H9 (cell line): ENCODE measurements at regions not wholly inside any gene's neighbourhood (a gene's known extent, or its start where the extent isn't known, plus 50 kb on each side); places are given as distances from the start of the nearest gene placed in this dataset.
"Not testable (repeated sequence)": the region's sequence is repeated elsewhere in the genome, so short reads cannot be mapped to it uniquely, and the experiment has no call there.

Experiments
- DNase-seq: peaks from one replicate; pipeline ENCODE4 v3.0.0-alpha.2; 2017
- H2AFZ ChIP-seq: one replicate; pipeline ENCODE4 v1.6.1; 2013; ENCODE audit warnings: mild to moderate bottlenecking, low read length, control low read depth, moderate library complexity
- H2AK5ac ChIP-seq: 2 replicates; pipeline ENCODE4 v1.6.1; 2013; ENCODE audit warnings: low read length, control low read depth, mixed read lengths; ENCODE audit not compliant: insufficient read length
- H2BK120ac ChIP-seq: one replicate; pipeline ENCODE4 v1.6.1; 2013; ENCODE audit warnings: low read depth, mild to moderate bottlenecking, low read length, control low read depth, inconsistent platforms; ENCODE audit not compliant: poor library complexity, severe bottlenecking
- H2BK12ac ChIP-seq: 2 replicates; pipeline ENCODE4 v1.6.1; 2013; ENCODE audit warnings: low read length, control low read depth, mixed read lengths, low read depth; ENCODE audit not compliant: insufficient read length
- H2BK15ac ChIP-seq: 2 replicates; pipeline ENCODE4 v1.6.1; 2013; ENCODE audit warnings: low read depth, low read length, control low read depth
- H2BK20ac ChIP-seq: one replicate; pipeline ENCODE4 v1.6.1; 2013; ENCODE audit warnings: low read depth, mild to moderate bottlenecking, low read length, control low read depth, inconsistent platforms; ENCODE audit not compliant: poor library complexity, severe bottlenecking
- H2BK5ac ChIP-seq: 2 replicates; pipeline ENCODE4 v1.6.1; 2013; ENCODE audit warnings: low read length, control low read depth, mixed read lengths; ENCODE audit not compliant: insufficient read length
- H3K14ac ChIP-seq: 2 replicates; pipeline ENCODE4 v1.6.1; 2013; ENCODE audit warnings: low read length, control low read depth; ENCODE audit not compliant: insufficient read depth
- H3K18ac ChIP-seq: 2 replicates; pipeline ENCODE4 v1.6.1; 2013; ENCODE audit warnings: low read depth, mild to moderate bottlenecking, mixed read lengths, low read length, control low read depth; ENCODE audit not compliant: insufficient read length
- H3K23ac ChIP-seq: 2 replicates; pipeline ENCODE4 v1.6.1; 2013; ENCODE audit warnings: low read length, control low read depth, mixed read lengths, low read depth; ENCODE audit not compliant: insufficient read length
- H3K23me2 ChIP-seq: 2 replicates; pipeline ENCODE4 v1.6.1; 2013; ENCODE audit warnings: low read depth, mild to moderate bottlenecking, mixed read lengths, low read length, control low read depth; ENCODE audit not compliant: insufficient read length, poor library complexity, severe bottlenecking
- H3K27ac ChIP-seq: 2 replicates; pipeline ENCODE4 v1.5.1; 2013; ENCODE audit warnings: low read length, control low read depth, mixed read lengths, low read depth; ENCODE audit not compliant: insufficient read length
- H3K27me3 ChIP-seq: 2 replicates; pipeline ENCODE4 v1.6.1; 2013; ENCODE audit warnings: low read length, control low read depth, inconsistent platforms; ENCODE audit not compliant: insufficient read depth
- H3K4ac ChIP-seq: 2 replicates; pipeline ENCODE4 v1.6.1; 2013; ENCODE audit warnings: low read depth, mild to moderate bottlenecking, control low read depth, inconsistent platforms, low read length, moderate library complexity
- H3K4me1 ChIP-seq: 2 replicates; pipeline ENCODE4 v1.6.1; 2013; ENCODE audit warnings: low read length, control low read depth, inconsistent platforms; ENCODE audit not compliant: insufficient read depth
- H3K4me2 ChIP-seq: 2 replicates; pipeline ENCODE4 v1.6.1; 2013; ENCODE audit warnings: low read length, control low read depth, mixed read lengths; ENCODE audit not compliant: insufficient read length, insufficient read depth
- H3K56ac ChIP-seq: 2 replicates; pipeline ENCODE4 v1.6.1; 2013; ENCODE audit warnings: low read depth, mild to moderate bottlenecking, mixed read lengths, low read length, control low read depth; ENCODE audit not compliant: insufficient read length
- H3K79me1 ChIP-seq: 2 replicates; pipeline ENCODE4 v1.6.1; 2013; ENCODE audit warnings: low read depth, mild to moderate bottlenecking, moderate library complexity, low read length, control low read depth, inconsistent platforms; ENCODE audit not compliant: insufficient read depth, poor library complexity, severe bottlenecking
- H3K79me2 ChIP-seq: 2 replicates; pipeline ENCODE4 v1.6.1; 2013; ENCODE audit warnings: low read length, control low read depth, inconsistent platforms; ENCODE audit not compliant: insufficient read depth
- H3K9ac ChIP-seq: 2 replicates; pipeline ENCODE4 v1.6.1; 2013; ENCODE audit warnings: low read length, control low read depth, mixed read lengths; ENCODE audit not compliant: insufficient read length; ENCODE audit errors: extremely low read depth
- H3K9me3 ChIP-seq: one replicate; pipeline ENCODE4 v1.6.1; 2013; ENCODE audit warnings: low read depth, low read length, inconsistent platforms; ENCODE audit not compliant: control insufficient read depth
- H3T11ph ChIP-seq: one replicate; pipeline ENCODE4 v1.6.1; 2013; ENCODE audit warnings: mild to moderate bottlenecking, low read length, control low read depth, inconsistent platforms
- H4K20me1 ChIP-seq: one replicate; pipeline ENCODE4 v1.6.1; 2013; ENCODE audit not compliant: control insufficient read depth, insufficient read length, insufficient read depth
- H4K5ac ChIP-seq: 2 replicates; pipeline ENCODE4 v1.6.1; 2013; ENCODE audit warnings: low read depth, mild to moderate bottlenecking, mixed read lengths, low read length, control low read depth; ENCODE audit not compliant: insufficient read length
- H4K8ac ChIP-seq: replicated peaks from 2 replicates; pipeline ENCODE4 v1.6.1; 2013; ENCODE audit warnings: low read length, control low read depth, mixed read lengths, low read depth; ENCODE audit not compliant: insufficient read length
- H4K91ac ChIP-seq: 2 replicates; pipeline ENCODE4 v1.6.1; 2013; ENCODE audit warnings: low read depth, mild to moderate bottlenecking, moderate library complexity, mixed read lengths, low read length, control low read depth; ENCODE audit not compliant: insufficient read length
- H3K27ac Mint-ChIP-seq, 3 experiments: 2 replicates in 2 of 3; 3 replicates in 1 of 3; pipeline ENCODE4 v1.8.0; 2020 to 2021; ENCODE audit warnings: mixed read lengths in 3 of 3, mild to moderate bottlenecking in 1 of 3, moderate library complexity in 1 of 3
- H3K27me3 Mint-ChIP-seq: 2 replicates; pipeline ENCODE4 v1.8.0; 2021; ENCODE audit warnings: low read depth, mild to moderate bottlenecking, moderate library complexity, mixed read lengths
- H3K36me3 Mint-ChIP-seq, 3 experiments: 2 replicates in 2 of 3; 3 replicates in 1 of 3; pipeline ENCODE4 v1.8.0; 2020 to 2021; ENCODE audit warnings: low read depth in 3 of 3, mixed read lengths in 3 of 3; ENCODE audit not compliant: insufficient read depth in 1 of 3
- H3K4me1 Mint-ChIP-seq, 2 experiments: 2 replicates each; pipeline ENCODE4 v1.8.0; 2020; ENCODE audit warnings: mixed read lengths in 2 of 2
- H3K4me3 Mint-ChIP-seq, 2 experiments: 2 replicates in 1 of 2; 3 replicates in 1 of 2; pipeline ENCODE4 v1.8.0; 2020 to 2021; ENCODE audit warnings: mild to moderate bottlenecking in 2 of 2, mixed read lengths in 2 of 2, moderate library complexity in 1 of 2
- H3K9me3 Mint-ChIP-seq, 2 experiments: 2 replicates in 1 of 2; 3 replicates in 1 of 2; pipeline ENCODE4 v1.8.0; 2020; ENCODE audit warnings: mild to moderate bottlenecking in 2 of 2, mixed read lengths in 2 of 2, moderate library complexity in 1 of 2
- CTCF ChIP-seq: fragments of 200-600 bp; sonication (generic); conservative IDR thresholded peaks from 3 replicates; pipeline ENCODE4 v1.8.0; 2021; ENCODE audit warnings: antibody characterized with exemption, mild to moderate bottlenecking
- WGBS: extraction: QIAGEN DNeasy Blood & Tissue Kit; methylation state at CpG from one replicate; pipeline ENCODE4 v1.1.7; 2013; ENCODE audit warnings: missing lambda C conversion rate, low lambda C conversion rate, mixed read lengths; ENCODE audit not compliant: insufficient read length; ENCODE audit errors: extremely low coverage; 5-methylcytosine and 5-hydroxymethylcytosine counted together

GRCh38 chr12:131204416-131205274 lies 250.9 kb downstream of the ADGRD1 start:
- Histone ChIP-seq H2BK15ac (no peak overlapping the region), H3K4ac (no peak overlapping the region), H3K18ac (no peak overlapping the region), H3K9ac (no peak overlapping the region), H4K91ac (no peak overlapping the region), H2BK12ac (no peak overlapping the region), H2BK20ac (no peak overlapping the region), H4K8ac (no peak overlapping the region), H3K56ac (no peak overlapping the region), H3K79me2 (no peaks in the 10 kb centered on the region), H3K27ac (no peak overlapping the region), H3T11ph (no peak overlapping the region), H2BK120ac (no peak overlapping the region), H3K4me1 (no peaks in the 10 kb centered on the region), H3K9me3 (no peaks in the 10 kb centered on the region), H3K27me3 (no peaks in the 10 kb centered on the region), H4K5ac (no peak overlapping the region), H2AFZ (no peak overlapping the region), H2BK5ac (no peak overlapping the region), H2AK5ac (no peak overlapping the region), H3K4me2 (no peak overlapping the region), H3K14ac (no peak overlapping the region), H3K23ac (no peak overlapping the region), H3K79me1 (no peaks in the 10 kb centered on the region), H4K20me1 (no peaks in the 10 kb centered on the region), H3K23me2 (no peaks in the 10 kb centered on the region)
- Mint-ChIP-seq H3K27ac (no peak overlapping the region), H3K4me3 (no peak overlapping the region), H3K27me3 (peaks cover 7% of the 10 kb centered on the region), H3K4me1 (peaks cover 0 to 6% of the 10 kb centered on the region in 2 experiments; a peak in 1 of 4 replicates), H3K36me3 (no peaks in the 10 kb centered on the region), H3K9me3 (no peaks in the 10 kb centered on the region)
- peak; percentile 35 for DNase-seq
- WGBS: no CpG with 5 or more reads among the region's 17 CpGs
- no peak for TF ChIP-seq CTCF

- not testable (repeated sequence) for H3K23me2 ChIP-seq, H2AFZ ChIP-seq, H3K18ac ChIP-seq, H3K4me3 Mint-ChIP-seq, H2BK15ac ChIP-seq, H3K4me1 Mint-ChIP-seq, H4K8ac ChIP-seq, H2BK12ac ChIP-seq, H4K5ac ChIP-seq, H3K36me3 Mint-ChIP-seq, H3K27ac ChIP-seq, H3K27me3 ChIP-seq, H3K27me3 Mint-ChIP-seq, H3K4me1 ChIP-seq, H2BK120ac ChIP-seq, H3K23ac ChIP-seq, H3K14ac ChIP-seq, H4K20me1 ChIP-seq, H4K91ac ChIP-seq, H3K79me2 ChIP-seq, H3K9ac ChIP-seq, H3T11ph ChIP-seq, H2BK5ac ChIP-seq, H3K4me2 ChIP-seq, H2BK20ac ChIP-seq, H3K79me1 ChIP-seq, H3K27ac Mint-ChIP-seq, H3K4ac ChIP-seq, H2AK5ac ChIP-seq, H3K9me3 ChIP-seq, H3K56ac ChIP-seq, H3K9me3 Mint-ChIP-seq
- no CpG with 5 or more reads among the region's 23 CpGs for WGBS
- DNase-seq: peak; percentile 36
These were observed 251.7 kb downstream of the ADGRD1 start for GRCh38 chr12:131205275-131205933.
